CD14-positive monocyte (primary cell): ENCODE measurements at regions not wholly inside any gene's neighbourhood (a gene's known extent, or its start where the extent isn't known, plus 50 kb on each side); places are given as distances from the start of the nearest gene placed in this dataset.

Experiments
- DNase-seq, 3 donors: peaks; one replicate each; pipeline ENCODE4 v3.0.0-alpha.2; 2011 to 2022
- H2AFZ ChIP-seq: 2 replicates; pipeline ENCODE4 v1.6.0; 2012; ENCODE audit warnings: mild to moderate bottlenecking, low read depth, low read length, inconsistent platforms; ENCODE audit not compliant: insufficient read depth, poor library complexity, severe bottlenecking
- H3K27ac ChIP-seq, 2 donors: 1 replicate in 1 of 2; 2 replicates in 1 of 2; pipeline ENCODE4 v1.5.1; 2012 to 2013; ENCODE audit warnings: low read length in 2 of 2, control low read depth in 1 of 2, inconsistent platforms in 1 of 2, low read depth in 1 of 2, mild to moderate bottlenecking in 1 of 2
- H3K27me3 ChIP-seq, 2 donors: one replicate each; pipeline versions ENCODE4 v1.6.0 to v1.6.1; 2011 to 2013; ENCODE audit warnings: low read length in 2 of 2; ENCODE audit not compliant: control insufficient read depth in 2 of 2, insufficient read depth in 2 of 2
- H3K36me3 ChIP-seq, 2 donors: replicated peaks in 1 of 2; 1 replicate in 1 of 2; 2 replicates in 1 of 2; pipeline versions ENCODE4 v1.5.1 to v1.6.1; 2012 to 2013; ENCODE audit warnings: low read length in 2 of 2, control low read depth in 1 of 2, inconsistent platforms in 1 of 2, mild to moderate bottlenecking in 1 of 2; ENCODE audit not compliant: insufficient read depth in 2 of 2, control insufficient read depth in 1 of 2
- H3K4me1 ChIP-seq, 2 donors: 1 replicate in 1 of 2; 2 replicates in 1 of 2; pipeline versions ENCODE4 v1.5.1 to v1.6.1; 2012 to 2013; ENCODE audit warnings: low read length in 2 of 2, control low read depth in 1 of 2, inconsistent platforms in 1 of 2, mild to moderate bottlenecking in 1 of 2, moderate library complexity in 1 of 2; ENCODE audit not compliant: insufficient read depth in 2 of 2, control insufficient read depth in 1 of 2
- H3K4me2 ChIP-seq: replicated peaks from 2 replicates; pipeline ENCODE3; 2012; ENCODE audit warnings: low read length, moderate library complexity, mild to moderate bottlenecking; ENCODE audit not compliant: poor library complexity, severe bottlenecking; ENCODE audit errors: extremely low read depth
- H3K4me3 ChIP-seq, 3 experiments: fragments of 200-600 bp in 1 of 3; sonication (generic) in 1 of 3; replicated peaks in 1 of 3; 1 replicate in 2 of 3; 2 replicates in 1 of 3; pipeline ENCODE4 v1.5.1; 2011 to 2013; ENCODE audit warnings: low read length in 3 of 3, mild to moderate bottlenecking in 3 of 3, control low read depth in 2 of 3, low read depth in 2 of 3, inconsistent platforms in 1 of 3, moderate library complexity in 1 of 3
- H3K79me2 ChIP-seq: 2 replicates; pipeline ENCODE4 v1.6.0; 2012; ENCODE audit warnings: mild to moderate bottlenecking, control low read depth, inconsistent platforms, low read length, moderate library complexity; ENCODE audit not compliant: insufficient read depth
- H3K9ac ChIP-seq: 2 replicates; pipeline ENCODE4 v1.6.0; 2017; ENCODE audit warnings: low read length, mild to moderate bottlenecking; ENCODE audit not compliant: insufficient read depth, poor library complexity, severe bottlenecking
- H3K9me3 ChIP-seq, 2 donors: replicated peaks in 1 of 2; 1 replicate in 1 of 2; 2 replicates in 1 of 2; pipeline versions ENCODE4 v1.5.1 to v1.6.1; 2012 to 2013; ENCODE audit warnings: low read length in 2 of 2, control low read depth in 1 of 2; ENCODE audit not compliant: control insufficient read depth in 1 of 2, insufficient read depth in 1 of 2
- H4K20me1 ChIP-seq: 2 replicates; pipeline ENCODE4 v1.6.0; 2012; ENCODE audit warnings: mild to moderate bottlenecking, low read length, control low read depth, moderate library complexity; ENCODE audit not compliant: insufficient read depth
- H3K27ac Mint-ChIP-seq, 7 donors: one replicate each; pipeline ENCODE4 v1.8.0; 2020; ENCODE audit warnings: mild to moderate bottlenecking in 7 of 7, mixed read lengths in 7 of 7, moderate library complexity in 6 of 7, inconsistent platforms in 2 of 7
- H3K27me3 Mint-ChIP-seq, 3 donors: one replicate each; pipeline ENCODE4 v1.8.0; 2021 to 2022; ENCODE audit warnings: low read depth in 3 of 3, mild to moderate bottlenecking in 3 of 3, mixed read lengths in 3 of 3, moderate library complexity in 3 of 3, inconsistent platforms in 1 of 3
- H3K36me3 Mint-ChIP-seq, 2 donors: one replicate each; pipeline ENCODE4 v1.8.0; 2020; ENCODE audit warnings: mixed read lengths in 2 of 2, inconsistent platforms in 1 of 2, mild to moderate bottlenecking in 1 of 2
- H3K4me1 Mint-ChIP-seq: one replicate; pipeline ENCODE4 v1.8.0; 2020; ENCODE audit warnings: mild to moderate bottlenecking, mixed read lengths
- H3K4me3 Mint-ChIP-seq, 2 donors: one replicate each; pipeline ENCODE4 v1.8.0; 2020; ENCODE audit warnings: mild to moderate bottlenecking in 2 of 2, mixed read lengths in 2 of 2, moderate library complexity in 1 of 2
- H3K9me3 Mint-ChIP-seq, 7 donors: one replicate each; pipeline ENCODE4 v1.8.0; 2020 to 2022; ENCODE audit warnings: mixed read lengths in 7 of 7, mild to moderate bottlenecking in 6 of 7, moderate library complexity in 6 of 7, inconsistent platforms in 2 of 7
- CTCF ChIP-seq: fragments of 200-600 bp; IDR thresholded peaks from one replicate; pipeline ENCODE4 v1.8.0; 2022; ENCODE audit warnings: antibody characterized with exemption, mild to moderate bottlenecking
- WGBS: methylation state at CpG from one replicate; pipeline ENCODE4 v1.1.5; 2013; ENCODE audit warnings: missing lambda C conversion rate; ENCODE audit not compliant: insufficient coverage; 5-methylcytosine and 5-hydroxymethylcytosine counted together
- intact Hi-C, 2 donors: fragments of 100-400 bp; cut with micrococcal nuclease; formaldehyde crosslinking; loops; one replicate each; pipeline versions ENCODE4 v1.15.0 to v1.15.1; 2023

DNA sequence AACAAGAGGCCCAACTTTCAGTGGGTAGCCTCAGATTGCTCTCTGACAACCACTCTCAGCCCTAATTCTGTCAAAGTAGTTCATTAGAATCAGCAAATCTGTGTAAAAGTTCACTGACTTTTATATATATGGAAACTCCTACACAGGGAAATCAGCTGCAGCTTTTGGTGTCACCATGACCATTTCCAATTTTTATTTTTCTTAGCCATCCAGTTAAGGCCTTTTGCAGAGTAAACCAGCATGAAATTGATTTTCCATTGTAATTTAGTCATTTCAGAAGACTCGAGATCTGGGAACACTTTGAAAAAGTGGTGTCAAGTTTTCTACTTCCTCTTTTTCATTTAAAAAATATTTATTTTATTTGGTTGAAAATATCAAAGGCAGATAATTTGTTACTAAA, 263.2 kb downstream of the TMEM182 start:
- Mint-ChIP-seq H3K27ac (no peak overlapping the region), H3K4me1 (no peaks in the 10 kb centered on the region), H3K9me3 (peaks cover 0 to 3% (median 0%) of the 10 kb centered on the region in 7 donors), H3K27me3 (peaks cover 0 to 2% (median 0%) of the 10 kb centered on the region in 3 donors), H3K4me3 (no peak overlapping the region), H3K36me3 (no peaks in the 10 kb centered on the region)
- H3K9ac ChIP-seq: no peak overlapping the region
- H3K27ac ChIP-seq: no peak overlapping the region
- H3K27me3 ChIP-seq: no peaks in the 10 kb centered on the region
- H3K79me2 ChIP-seq: no peaks in the 10 kb centered on the region
- H3K36me3 ChIP-seq: no peaks in the 10 kb centered on the region
- DNase-seq: no peak
- no peaks in the 10 kb centered on the region for H4K20me1 ChIP-seq
- no CpG with 5 or more reads among the region's 1 CpG for WGBS
- TF ChIP-seq CTCF: no peak
- H2AFZ ChIP-seq: no peak overlapping the region
- no peak overlapping the region for H3K4me2 ChIP-seq
- no peaks in the 10 kb centered on the region for H3K4me1 ChIP-seq
- H3K9me3 ChIP-seq: no peaks in the 10 kb centered on the region
- no peak overlapping the region for H3K4me3 ChIP-seq
- intact Hi-C loops: no loop called here

DNA sequence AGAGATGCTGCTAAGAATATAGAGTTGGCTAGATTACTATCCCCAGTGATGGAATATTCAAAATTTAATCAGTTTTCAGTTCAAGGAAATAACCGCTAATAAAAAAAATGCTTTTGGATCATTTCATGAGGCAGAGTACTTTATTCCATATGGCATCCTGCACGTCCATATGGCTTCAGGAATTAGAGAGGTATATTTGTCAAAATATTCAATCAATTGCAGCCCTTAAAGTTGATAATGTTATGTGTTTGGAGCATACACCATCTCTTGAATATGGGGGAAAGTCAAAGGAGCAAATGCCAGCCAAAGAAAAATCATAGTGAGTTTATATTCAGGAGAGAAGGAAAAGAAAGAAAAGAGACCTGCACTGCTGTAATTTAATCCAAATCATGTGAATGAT, 266.4 kb downstream of the TMEM182 start:
- DNase-seq: no peak
- H3K27me3 Mint-ChIP-seq: no peaks in the 10 kb centered on the region
- no CpG with 5 or more reads among the region's 2 CpGs for WGBS

More for the DNA sequence above, 266.4 kb downstream of the TMEM182 start:
- Mint-ChIP-seq H3K4me3 (no peak overlapping the region), H3K4me1 (no peaks in the 10 kb centered on the region), H3K9me3 (peaks cover 0 to 6% (median 2%) of the 10 kb centered on the region in 7 donors), H3K27ac (no peak overlapping the region), H3K36me3 (no peaks in the 10 kb centered on the region)
- Histone ChIP-seq H3K9me3 (no peaks in the 10 kb centered on the region), H3K79me2 (no peaks in the 10 kb centered on the region), H2AFZ (no peak overlapping the region), H3K4me2 (no peak overlapping the region), H3K4me1 (no peaks in the 10 kb centered on the region), H4K20me1 (no peaks in the 10 kb centered on the region), H3K36me3 (no peaks in the 10 kb centered on the region), H3K27ac (no peak overlapping the region), H3K9ac (no peak overlapping the region), H3K27me3 (no peaks in the 10 kb centered on the region), H3K4me3 (no peak overlapping the region)
- intact Hi-C loops: no loop called here
- no peak for TF ChIP-seq CTCF
